Endothelial cell (in vitro differentiated cells): ENCODE measurements at regions not wholly inside any gene's neighbourhood (a gene's known extent, or its start where the extent isn't known, plus 50 kb on each side); places are given as distances from the start of the nearest gene placed in this dataset.
"Not testable (repeated sequence)": the region's sequence is repeated elsewhere in the genome, so short reads cannot be mapped to it uniquely, and the experiment has no call there.

ENCODE experiments used
- DNase-seq: peaks from one replicate; pipeline ENCODE4 v3.0.0; 2021; ENCODE audit warnings: low spot score
- H3K27ac Mint-ChIP-seq: one replicate; pipeline ENCODE4 v1.8.0; 2021; ENCODE audit warnings: mixed read lengths, inconsistent platforms; ENCODE audit not compliant: unreplicated experiment
- H3K27me3 Mint-ChIP-seq: one replicate; pipeline ENCODE4 v1.8.0; 2021; ENCODE audit warnings: mild to moderate bottlenecking, moderate library complexity, mixed read lengths, inconsistent platforms; ENCODE audit not compliant: unreplicated experiment
- H3K36me3 Mint-ChIP-seq: one replicate; pipeline ENCODE4 v1.8.0; 2021; ENCODE audit warnings: mild to moderate bottlenecking, low read depth, mixed read lengths, inconsistent platforms; ENCODE audit not compliant: unreplicated experiment
- H3K4me1 Mint-ChIP-seq: one replicate; pipeline ENCODE4 v1.8.0; 2021; ENCODE audit warnings: mild to moderate bottlenecking, mixed read lengths, inconsistent platforms; ENCODE audit not compliant: unreplicated experiment
- H3K4me3 Mint-ChIP-seq: one replicate; pipeline ENCODE4 v1.8.0; 2021; ENCODE audit warnings: mild to moderate bottlenecking, mixed read lengths, inconsistent platforms; ENCODE audit not compliant: unreplicated experiment
- H3K9me3 Mint-ChIP-seq: one replicate; pipeline ENCODE4 v1.8.0; 2021; ENCODE audit warnings: mixed read lengths, inconsistent platforms; ENCODE audit not compliant: unreplicated experiment
- CTCF ChIP-seq: fragments of 200-600 bp; sonication (generic); IDR thresholded peaks from one replicate; pipeline ENCODE4 v1.5.0; 2021; ENCODE audit warnings: antibody characterized with exemption; ENCODE audit not compliant: unreplicated experiment

DNA sequence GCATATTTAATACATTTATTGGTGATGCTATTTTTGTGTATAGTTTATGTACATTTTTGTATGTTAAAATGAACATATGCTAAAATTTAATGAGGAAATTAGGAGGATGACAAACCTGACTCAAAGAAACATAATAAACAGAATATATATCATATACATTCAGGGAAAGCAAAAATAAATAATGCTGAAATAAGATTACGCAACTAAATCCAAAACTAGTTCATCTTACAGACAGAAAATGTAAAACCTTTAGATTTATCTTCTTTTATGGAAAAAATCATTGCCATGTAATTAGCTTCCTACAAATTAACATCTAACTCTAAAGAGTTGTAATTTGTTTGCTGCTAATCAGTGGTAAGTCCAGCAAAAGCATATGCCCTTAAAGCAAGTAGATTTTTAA, 216.5 kb downstream of the PTN start:
- H3K27ac Mint-ChIP-seq = no peak overlapping the region
- no peak overlapping the region for H3K4me3 Mint-ChIP-seq
- no peak for DNase-seq
- no peaks in the 10 kb centered on the region for H3K27me3 Mint-ChIP-seq
- no peaks in the 10 kb centered on the region for H3K4me1 Mint-ChIP-seq
- no peak for TF ChIP-seq CTCF
- H3K36me3 Mint-ChIP-seq = no peaks in the 10 kb centered on the region
- no peaks in the 10 kb centered on the region for H3K9me3 Mint-ChIP-seq

- Mint-ChIP-seq H3K4me1 (no peaks in the 10 kb centered on the region), H3K36me3 (no peaks in the 10 kb centered on the region), H3K27ac (no peak overlapping the region), H3K27me3 (no peaks in the 10 kb centered on the region), H3K4me3 (no peak overlapping the region), H3K9me3 (no peaks in the 10 kb centered on the region)
- no peak for TF ChIP-seq CTCF
- DNase-seq = no peak
These were observed 221.4 kb downstream of the PTN start for GRCh38 chr7:137122145-137122544.

DNA sequence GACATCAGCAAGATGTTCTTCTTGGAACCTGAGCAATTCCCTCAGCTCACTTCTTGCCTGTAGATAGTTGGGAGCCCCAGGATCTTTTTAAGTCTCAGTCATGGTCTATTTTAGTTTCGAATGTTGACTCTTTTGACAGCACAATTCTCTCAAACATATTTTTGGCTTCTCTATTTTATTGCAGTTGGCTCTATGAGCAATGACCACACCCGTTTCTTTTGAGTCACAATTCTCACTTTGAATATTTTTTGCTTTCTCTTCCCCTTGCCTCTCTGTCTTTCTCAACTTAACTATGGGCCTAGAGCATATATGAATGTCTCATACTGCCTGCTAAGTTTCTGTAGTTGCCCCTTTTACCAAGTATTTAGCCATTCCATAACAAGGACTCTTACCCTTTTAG, 222.8 kb downstream of the PTN start:
- H3K36me3 Mint-ChIP-seq = no peaks in the 10 kb centered on the region
- no peak for TF ChIP-seq CTCF
- H3K27ac Mint-ChIP-seq = no peak overlapping the region
- H3K9me3 Mint-ChIP-seq = no peaks in the 10 kb centered on the region
- no peak overlapping the region for H3K4me3 Mint-ChIP-seq
- no peaks in the 10 kb centered on the region for H3K4me1 Mint-ChIP-seq
- H3K27me3 Mint-ChIP-seq = no peaks in the 10 kb centered on the region
- no peak for DNase-seq

DNA sequence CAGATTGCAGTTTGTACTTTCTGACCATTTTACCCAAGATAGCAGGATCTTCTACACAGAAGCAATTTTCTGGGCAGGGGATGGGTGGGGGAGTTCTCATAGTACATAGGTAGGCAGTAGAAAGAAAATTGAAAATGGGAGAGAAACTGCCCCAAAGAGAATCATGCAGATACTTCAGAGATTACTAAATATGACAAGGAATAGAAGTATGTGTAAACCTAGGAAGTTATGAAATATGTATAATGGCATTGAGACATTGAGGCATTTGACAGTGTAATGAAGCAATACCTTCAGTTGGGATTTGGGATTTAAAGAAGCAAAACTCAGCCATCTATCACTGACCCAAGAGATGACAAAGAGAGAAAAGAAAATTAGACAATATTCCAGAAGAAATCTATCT, 233.0 kb downstream of the PTN start:
- no peaks in the 10 kb centered on the region for H3K9me3 Mint-ChIP-seq
- H3K27me3 Mint-ChIP-seq = no peaks in the 10 kb centered on the region
- no peak overlapping the region for H3K4me3 Mint-ChIP-seq
- no peak for TF ChIP-seq CTCF
- no peaks in the 10 kb centered on the region for H3K36me3 Mint-ChIP-seq
- no peak for DNase-seq
- no peak overlapping the region for H3K27ac Mint-ChIP-seq
- peaks cover 2% of the 10 kb centered on the region for H3K4me1 Mint-ChIP-seq

- Mint-ChIP-seq H3K27ac (no peak overlapping the region), H3K36me3 (no peaks in the 10 kb centered on the region)
- no peak for DNase-seq
These were observed 233.4 kb downstream of the PTN start for GRCh38 chr7:137110091-137110509.

GRCh38 chr7:137107802-137108201, 235.7 kb downstream of the PTN start:
- H3K9me3 Mint-ChIP-seq, H3K4me1 Mint-ChIP-seq, H3K27me3 Mint-ChIP-seq, DNase-seq, H3K4me3 Mint-ChIP-seq, H3K36me3 Mint-ChIP-seq, H3K27ac Mint-ChIP-seq: not testable (repeated sequence)

More at GRCh38 chr7:137110091-137110509, 233.4 kb downstream of the PTN start:
- no peak for TF ChIP-seq CTCF
- Mint-ChIP-seq H3K27me3 (no peaks in the 10 kb centered on the region), H3K4me1 (no peaks in the 10 kb centered on the region), H3K4me3 (no peak overlapping the region), H3K9me3 (no peaks in the 10 kb centered on the region)

- H3K4me1 Mint-ChIP-seq, H3K4me3 Mint-ChIP-seq, DNase-seq, H3K27me3 Mint-ChIP-seq, H3K27ac Mint-ChIP-seq, H3K36me3 Mint-ChIP-seq, H3K9me3 Mint-ChIP-seq: not testable (repeated sequence)
These were observed 235.1 kb downstream of the CHRM2 start for GRCh38 chr7:137103526-137103925.
